ENCODE measurements at regions not wholly inside any gene's neighbourhood (a gene's known extent, or its start where the extent isn't known, plus 50 kb on each side); places are given as distances from the start of the nearest gene placed in this dataset.

DNA sequence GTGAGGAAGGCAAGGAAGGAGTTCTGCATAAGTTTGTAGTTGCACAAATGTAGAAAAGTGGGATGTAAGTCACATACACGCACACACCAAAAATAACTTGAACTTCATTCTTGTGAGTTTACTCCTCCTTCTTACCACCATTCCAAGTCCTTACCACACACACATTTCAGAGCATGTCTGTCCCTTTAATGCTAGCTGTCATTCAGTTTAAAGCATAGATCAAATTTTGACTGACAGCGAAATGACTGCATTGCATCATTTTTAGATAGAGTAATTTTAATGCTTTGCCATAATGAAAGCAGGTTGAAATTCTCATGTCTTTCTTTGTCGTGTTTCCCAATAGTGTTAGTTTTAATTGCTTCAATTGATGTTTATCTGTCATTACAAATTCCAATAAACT lies 629.6 kb upstream of the HTR2C start:
- TF ChIP-seq, protein P1, sequence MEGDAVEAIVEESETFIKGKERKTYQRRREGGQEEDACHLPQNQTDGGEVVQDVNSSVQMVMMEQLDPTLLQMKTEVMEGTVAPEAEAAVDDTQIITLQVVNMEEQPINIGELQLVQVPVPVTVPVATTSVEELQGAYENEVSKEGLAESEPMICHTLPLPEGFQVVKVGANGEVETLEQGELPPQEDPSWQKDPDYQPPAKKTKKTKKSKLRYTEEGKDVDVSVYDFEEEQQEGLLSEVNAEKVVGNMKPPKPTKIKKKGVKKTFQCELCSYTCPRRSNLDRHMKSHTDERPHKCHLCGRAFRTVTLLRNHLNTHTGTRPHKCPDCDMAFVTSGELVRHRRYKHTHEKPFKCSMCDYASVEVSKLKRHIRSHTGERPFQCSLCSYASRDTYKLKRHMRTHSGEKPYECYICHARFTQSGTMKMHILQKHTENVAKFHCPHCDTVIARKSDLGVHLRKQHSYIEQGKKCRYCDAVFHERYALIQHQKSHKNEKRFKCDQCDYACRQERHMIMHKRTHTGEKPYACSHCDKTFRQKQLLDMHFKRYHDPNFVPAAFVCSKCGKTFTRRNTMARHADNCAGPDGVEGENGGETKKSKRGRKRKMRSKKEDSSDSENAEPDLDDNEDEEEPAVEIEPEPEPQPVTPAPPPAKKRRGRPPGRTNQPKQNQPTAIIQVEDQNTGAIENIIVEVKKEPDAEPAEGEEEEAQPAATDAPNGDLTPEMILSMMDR (IDR thresholded peaks at IDR 0.05; ENCODE audit: insufficient read depth, low read length, poor library complexity, severe bottlenecking), result no peak
- no peak for TF ChIP-seq EZH2phosphoT487 (conservative IDR thresholded peaks at IDR 0.05; ENCODE audit: low read length)
